ENCODE measurements at regions not wholly inside any gene's neighbourhood (a gene's known extent, or its start where the extent isn't known, plus 50 kb on each side); places are given as distances from the start of the nearest gene placed in this dataset.

DNA sequence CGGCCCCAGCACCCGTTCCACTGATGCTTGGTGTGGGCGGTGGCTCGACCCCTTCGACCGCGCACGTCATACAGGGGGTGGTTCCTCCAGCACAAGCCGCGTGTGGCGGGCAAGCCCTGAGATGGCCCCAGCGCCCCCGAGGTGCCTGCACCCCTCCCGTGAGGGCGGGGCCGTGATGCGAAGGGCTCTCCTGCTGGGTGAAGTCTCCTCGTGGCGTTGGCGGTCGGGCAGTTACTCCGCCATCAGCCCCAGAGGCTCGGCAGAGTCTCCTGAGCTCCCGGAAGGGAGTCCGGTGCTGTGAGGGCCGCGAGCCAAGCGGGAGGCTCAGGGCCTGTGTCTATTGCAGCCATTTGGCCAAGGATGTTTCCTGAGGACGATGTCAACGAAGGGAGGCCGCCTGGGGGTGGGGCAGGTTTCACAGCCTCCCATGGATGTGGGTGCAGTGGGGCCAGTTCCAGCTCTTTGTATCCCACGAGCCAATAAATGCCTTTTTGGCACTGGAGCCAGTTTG lies 78.1 kb upstream of the GALNT9 start:
- TF ChIP-seq, protein P1, sequence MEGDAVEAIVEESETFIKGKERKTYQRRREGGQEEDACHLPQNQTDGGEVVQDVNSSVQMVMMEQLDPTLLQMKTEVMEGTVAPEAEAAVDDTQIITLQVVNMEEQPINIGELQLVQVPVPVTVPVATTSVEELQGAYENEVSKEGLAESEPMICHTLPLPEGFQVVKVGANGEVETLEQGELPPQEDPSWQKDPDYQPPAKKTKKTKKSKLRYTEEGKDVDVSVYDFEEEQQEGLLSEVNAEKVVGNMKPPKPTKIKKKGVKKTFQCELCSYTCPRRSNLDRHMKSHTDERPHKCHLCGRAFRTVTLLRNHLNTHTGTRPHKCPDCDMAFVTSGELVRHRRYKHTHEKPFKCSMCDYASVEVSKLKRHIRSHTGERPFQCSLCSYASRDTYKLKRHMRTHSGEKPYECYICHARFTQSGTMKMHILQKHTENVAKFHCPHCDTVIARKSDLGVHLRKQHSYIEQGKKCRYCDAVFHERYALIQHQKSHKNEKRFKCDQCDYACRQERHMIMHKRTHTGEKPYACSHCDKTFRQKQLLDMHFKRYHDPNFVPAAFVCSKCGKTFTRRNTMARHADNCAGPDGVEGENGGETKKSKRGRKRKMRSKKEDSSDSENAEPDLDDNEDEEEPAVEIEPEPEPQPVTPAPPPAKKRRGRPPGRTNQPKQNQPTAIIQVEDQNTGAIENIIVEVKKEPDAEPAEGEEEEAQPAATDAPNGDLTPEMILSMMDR (optimal IDR thresholded peaks at IDR 0.05 in 1 of 3, IDR thresholded peaks at IDR 0.05 in 1 of 3, conservative IDR thresholded peaks at IDR 0.05 in 1 of 3; ENCODE audit: extremely low read depth in 1 of 3, insufficient read depth in 2 of 3, low read length in 3 of 3) = no peak
- peak; percentile 55 for TF ChIP-seq EZH2 (IDR thresholded peaks at IDR 0.05; ENCODE audit: low read length)

Measured in keratinocyte (primary cell).